ENCODE measurements at regions not wholly inside any gene's neighbourhood (a gene's known extent, or its start where the extent isn't known, plus 50 kb on each side); places are given as distances from the start of the nearest gene placed in this dataset.

- DNase-seq = no peak
These were observed 90.1 kb downstream of the ANKRD60 start for GRCh38 chr20:58138395-58138794.

- DNase-seq = no peak
These were observed 90.7 kb downstream of the ANKRD60 start for GRCh38 chr20:58137651-58138265.

- no peak for DNase-seq
These were observed 91.2 kb downstream of the ANKRD60 start for GRCh38 chr20:58137236-58137635.

- no peak for DNase-seq
These were observed 92.3 kb downstream of the ANKRD60 start for GRCh38 chr20:58136149-58136484.

GRCh38 chr20:58135441-58136148, 92.9 kb downstream of the ANKRD60 start:
- no peak for DNase-seq

- no peak for DNase-seq
These were observed 95.2 kb downstream of the ANKRD60 start for GRCh38 chr20:58133020-58133808.

GRCh38 chr20:58131551-58132142, 96.8 kb downstream of the ANKRD60 start:
- DNase-seq = no peak

- no peak for DNase-seq
These were observed 97.3 kb downstream of the ANKRD60 start for GRCh38 chr20:58131151-58131550.

GRCh38 chr20:58130581-58130980, 97.9 kb downstream of the ANKRD60 start:
- DNase-seq = no peak

GRCh38 chr20:58130156-58130555, 98.3 kb downstream of the ANKRD60 start:
- DNase-seq = no peak

- no peak for DNase-seq
These were observed 98.7 kb downstream of the ANKRD60 start for GRCh38 chr20:58129721-58130151.

- DNase-seq = no peak
These were observed 99.5 kb downstream of the ANKRD60 start for GRCh38 chr20:58128635-58129625.

- DNase-seq = no peak
These were observed 100.7 kb downstream of the ANKRD60 start for GRCh38 chr20:58127701-58128111.

- DNase-seq = no peak
These were observed 102.7 kb downstream of the ANKRD60 start for GRCh38 chr20:58125726-58126125.

GRCh38 chr20:58117944-58118343, 110.5 kb downstream of the ANKRD60 start:
- DNase-seq = no peak

- DNase-seq = no peak
These were observed 111.9 kb downstream of the ANKRD60 start for GRCh38 chr20:58116505-58116904.

- DNase-seq = no peak
These were observed 114.7 kb downstream of the ANKRD60 start for GRCh38 chr20:58113716-58114115.

GRCh38 chr20:58112017-58112781, 116.3 kb downstream of the ANKRD60 start:
- DNase-seq = no peak

- DNase-seq = no peak
These were observed 117.0 kb downstream of the ANKRD60 start for GRCh38 chr20:58111310-58112016.

- no peak for DNase-seq
These were observed 118.4 kb downstream of the ANKRD60 start for GRCh38 chr20:58109918-58110635.

Data from activated CD4-positive, alpha-beta T cell treated with anti-CD3 and anti-CD28 coated beads, Interleukin-2, amount 50 U/mL, for 16 hours (primary cell).